ENCODE measurements at regions not wholly inside any gene's neighbourhood (a gene's known extent, or its start where the extent isn't known, plus 50 kb on each side); places are given as distances from the start of the nearest gene placed in this dataset.
A peak's percentile ranks its signal among the peaks of the same experiment; 100 is the strongest.

DNA sequence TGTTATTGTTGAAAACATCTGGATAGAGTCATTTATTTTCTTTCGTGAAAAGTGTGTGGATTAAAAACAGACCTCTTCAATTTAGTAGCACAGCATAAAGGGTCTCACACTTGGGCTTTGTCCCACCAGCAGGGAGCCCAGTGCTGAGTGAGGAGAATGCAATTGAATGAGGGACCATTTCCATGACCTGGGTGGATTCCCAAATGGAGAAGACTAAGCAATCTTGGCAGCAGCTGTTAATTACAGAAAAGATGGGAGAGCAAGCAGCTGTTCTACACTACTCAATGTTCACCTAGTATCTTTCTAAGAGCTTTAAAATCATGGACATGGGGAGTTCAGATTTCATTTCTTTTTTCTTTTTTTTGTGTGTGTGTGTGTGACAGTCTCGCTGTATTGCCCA lies 121.8 kb upstream of the FN1 start (continued):
- TF ChIP-seq MTA1 (CRISPR knock-in tag; IDR thresholded peaks at IDR 0.05; ENCODE audit: borderline replicate concordance) (no peak), MEIS1 (CRISPR knock-in tag; IDR thresholded peaks at IDR 0.05; ENCODE audit: borderline replicate concordance) (no peak), RFX5 (IDR thresholded peaks at IDR 0.05; ENCODE audit: low read depth, low read length) (no peak), ZBTB38 (CRISPR knock-in tag; IDR thresholded peaks at IDR 0.05) (no peak), AKAP8 (CRISPR knock-in tag; IDR thresholded peaks at IDR 0.05) (no peak), ZNF713 (CRISPR knock-in tag; IDR thresholded peaks at IDR 0.05) (no peak), ZNF598 (CRISPR knock-in tag; IDR thresholded peaks at IDR 0.05; ENCODE audit: borderline replicate concordance) (no peak), PRMT3 (CRISPR knock-in tag; IDR thresholded peaks at IDR 0.05; ENCODE audit: borderline replicate concordance, low read depth) (no peak), ZNF207 (IDR thresholded peaks at IDR 0.05; ENCODE audit: borderline replicate concordance) (no peak)
- TF ChIP-seq, protein P1, sequence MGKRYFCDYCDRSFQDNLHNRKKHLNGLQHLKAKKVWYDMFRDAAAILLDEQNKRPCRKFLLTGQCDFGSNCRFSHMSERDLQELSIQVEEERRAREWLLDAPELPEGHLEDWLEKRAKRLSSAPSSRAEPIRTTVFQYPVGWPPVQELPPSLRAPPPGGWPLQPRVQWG (CRISPR knock-in tag; IDR thresholded peaks at IDR 0.05; ENCODE audit: borderline replicate concordance, low read depth), result no peak

DNA sequence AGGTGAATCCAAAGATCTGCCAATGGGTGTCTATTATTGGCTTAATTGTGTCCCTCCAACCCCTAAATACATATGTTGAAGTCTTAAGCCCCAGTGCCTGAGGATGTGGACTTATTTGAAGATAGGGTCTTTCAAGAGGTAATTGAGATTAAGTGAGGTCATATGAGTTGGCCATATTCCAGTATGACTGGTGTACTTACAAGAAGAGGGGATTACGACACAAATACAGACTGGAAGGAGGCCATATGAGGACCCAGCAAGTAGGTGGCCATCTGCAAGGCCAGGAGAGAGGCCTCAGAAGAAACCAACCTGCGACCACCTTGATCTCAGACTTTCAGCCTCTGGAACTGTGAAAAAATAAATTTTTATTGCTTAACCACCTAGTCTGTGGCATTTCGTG lies 121.1 kb upstream of the FN1 start:
- Histone ChIP-seq H3K9ac (ENCODE audit: insufficient read depth, low read depth, low read length) (no peak overlapping the region), H4K20me1 (ENCODE audit: insufficient read depth, low read length) (no peaks in the 10 kb centered on the region), H3K4me3 (replicated peaks in 1 of 3; ENCODE audit: insufficient read depth in 1 of 3, low read depth in 2 of 3, low read length in 3 of 3) (no peak overlapping the region), H3K79me2 (ENCODE audit: insufficient read depth, low read length) (no peaks in the 10 kb centered on the region), H3K4me1 (ENCODE audit: insufficient read depth, low read length) (peaks cover 14% of the 10 kb centered on the region), H3K27me3 (ENCODE audit: control insufficient read depth in 1 of 2, insufficient read depth in 2 of 2, low read length in 2 of 2) (no peaks in the 10 kb centered on the region), H3K4me2 (ENCODE audit: low read depth, low read length) (no peak overlapping the region), H3K9me3 (ENCODE audit: low read length) (peaks cover 11% of the 10 kb centered on the region; the same call in 1 of the 2 replicates), H2AFZ (ENCODE audit: low read length) (no peak overlapping the region), H3K36me3 (replicated peaks in 1 of 2; ENCODE audit: control insufficient read depth in 1 of 2, insufficient read depth in 2 of 2, low read length in 2 of 2) (no peaks in the 10 kb centered on the region), H3K27ac (ENCODE audit: extremely low read length, insufficient read depth, low read length) (no peak overlapping the region)
- no peak for DNase-seq (ENCODE audit: low spot score)
- CTCF ChIA-PET (ENCODE audit: low intra/inter-chr PET ratio, low total read pairs), result no interaction called here
- WGBS (ENCODE audit: low lambda C conversion rate), result 92% methylated on average over 3 of the region's 3 CpGs
- no peak for FAIRE-seq
- no peak for ATAC-seq
- BruUV-seq (replicated peaks), result no TSS peak
- in situ Hi-C loops (cut with HindIII; ENCODE audit: extremely low pct_ligation_motif_present, low pct_unique_long_range_greater_than_20kb) (no loop called here), intact Hi-C loops (cut with micrococcal nuclease; ENCODE audit: unreplicated experiment) (no loop called here)
- POLR2A ChIA-PET, result no interaction called here
- TF ChIP-seq CEBPB (IDR thresholded peaks at IDR 0.05; ENCODE audit: borderline replicate concordance, low read depth, low read length) (0 out of 2 replicates have a peak, but pooled peaks have one; percentile 11), NR2F1 (CRISPR knock-in tag; IDR thresholded peaks at IDR 0.05) (no peak), KLF6 (CRISPR knock-in tag; IDR thresholded peaks at IDR 0.05) (no peak)
- TF ChIP-seq, protein P2, sequence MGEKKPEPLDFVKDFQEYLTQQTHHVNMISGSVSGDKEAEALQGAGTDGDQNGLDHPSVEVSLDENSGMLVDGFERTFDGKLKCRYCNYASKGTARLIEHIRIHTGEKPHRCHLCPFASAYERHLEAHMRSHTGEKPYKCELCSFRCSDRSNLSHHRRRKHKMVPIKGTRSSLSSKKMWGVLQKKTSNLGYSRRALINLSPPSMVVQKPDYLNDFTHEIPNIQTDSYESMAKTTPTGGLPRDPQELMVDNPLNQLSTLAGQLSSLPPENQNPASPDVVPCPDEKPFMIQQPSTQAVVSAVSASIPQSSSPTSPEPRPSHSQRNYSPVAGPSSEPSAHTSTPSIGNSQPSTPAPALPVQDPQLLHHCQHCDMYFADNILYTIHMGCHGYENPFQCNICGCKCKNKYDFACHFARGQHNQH (CRISPR knock-in tag; IDR thresholded peaks at IDR 0.05), result no peak
- TF ChIP-seq, protein P3, sequence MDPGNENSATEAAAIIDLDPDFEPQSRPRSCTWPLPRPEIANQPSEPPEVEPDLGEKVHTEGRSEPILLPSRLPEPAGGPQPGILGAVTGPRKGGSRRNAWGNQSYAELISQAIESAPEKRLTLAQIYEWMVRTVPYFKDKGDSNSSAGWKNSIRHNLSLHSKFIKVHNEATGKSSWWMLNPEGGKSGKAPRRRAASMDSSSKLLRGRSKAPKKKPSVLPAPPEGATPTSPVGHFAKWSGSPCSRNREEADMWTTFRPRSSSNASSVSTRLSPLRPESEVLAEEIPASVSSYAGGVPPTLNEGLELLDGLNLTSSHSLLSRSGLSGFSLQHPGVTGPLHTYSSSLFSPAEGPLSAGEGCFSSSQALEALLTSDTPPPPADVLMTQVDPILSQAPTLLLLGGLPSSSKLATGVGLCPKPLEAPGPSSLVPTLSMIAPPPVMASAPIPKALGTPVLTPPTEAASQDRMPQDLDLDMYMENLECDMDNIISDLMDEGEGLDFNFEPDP (CRISPR knock-in tag; conservative IDR thresholded peaks at IDR 0.05), result 0 out of 2 replicates have a peak, but pooled peaks have one; percentile 19
- TF ChIP-seq, protein P4, sequence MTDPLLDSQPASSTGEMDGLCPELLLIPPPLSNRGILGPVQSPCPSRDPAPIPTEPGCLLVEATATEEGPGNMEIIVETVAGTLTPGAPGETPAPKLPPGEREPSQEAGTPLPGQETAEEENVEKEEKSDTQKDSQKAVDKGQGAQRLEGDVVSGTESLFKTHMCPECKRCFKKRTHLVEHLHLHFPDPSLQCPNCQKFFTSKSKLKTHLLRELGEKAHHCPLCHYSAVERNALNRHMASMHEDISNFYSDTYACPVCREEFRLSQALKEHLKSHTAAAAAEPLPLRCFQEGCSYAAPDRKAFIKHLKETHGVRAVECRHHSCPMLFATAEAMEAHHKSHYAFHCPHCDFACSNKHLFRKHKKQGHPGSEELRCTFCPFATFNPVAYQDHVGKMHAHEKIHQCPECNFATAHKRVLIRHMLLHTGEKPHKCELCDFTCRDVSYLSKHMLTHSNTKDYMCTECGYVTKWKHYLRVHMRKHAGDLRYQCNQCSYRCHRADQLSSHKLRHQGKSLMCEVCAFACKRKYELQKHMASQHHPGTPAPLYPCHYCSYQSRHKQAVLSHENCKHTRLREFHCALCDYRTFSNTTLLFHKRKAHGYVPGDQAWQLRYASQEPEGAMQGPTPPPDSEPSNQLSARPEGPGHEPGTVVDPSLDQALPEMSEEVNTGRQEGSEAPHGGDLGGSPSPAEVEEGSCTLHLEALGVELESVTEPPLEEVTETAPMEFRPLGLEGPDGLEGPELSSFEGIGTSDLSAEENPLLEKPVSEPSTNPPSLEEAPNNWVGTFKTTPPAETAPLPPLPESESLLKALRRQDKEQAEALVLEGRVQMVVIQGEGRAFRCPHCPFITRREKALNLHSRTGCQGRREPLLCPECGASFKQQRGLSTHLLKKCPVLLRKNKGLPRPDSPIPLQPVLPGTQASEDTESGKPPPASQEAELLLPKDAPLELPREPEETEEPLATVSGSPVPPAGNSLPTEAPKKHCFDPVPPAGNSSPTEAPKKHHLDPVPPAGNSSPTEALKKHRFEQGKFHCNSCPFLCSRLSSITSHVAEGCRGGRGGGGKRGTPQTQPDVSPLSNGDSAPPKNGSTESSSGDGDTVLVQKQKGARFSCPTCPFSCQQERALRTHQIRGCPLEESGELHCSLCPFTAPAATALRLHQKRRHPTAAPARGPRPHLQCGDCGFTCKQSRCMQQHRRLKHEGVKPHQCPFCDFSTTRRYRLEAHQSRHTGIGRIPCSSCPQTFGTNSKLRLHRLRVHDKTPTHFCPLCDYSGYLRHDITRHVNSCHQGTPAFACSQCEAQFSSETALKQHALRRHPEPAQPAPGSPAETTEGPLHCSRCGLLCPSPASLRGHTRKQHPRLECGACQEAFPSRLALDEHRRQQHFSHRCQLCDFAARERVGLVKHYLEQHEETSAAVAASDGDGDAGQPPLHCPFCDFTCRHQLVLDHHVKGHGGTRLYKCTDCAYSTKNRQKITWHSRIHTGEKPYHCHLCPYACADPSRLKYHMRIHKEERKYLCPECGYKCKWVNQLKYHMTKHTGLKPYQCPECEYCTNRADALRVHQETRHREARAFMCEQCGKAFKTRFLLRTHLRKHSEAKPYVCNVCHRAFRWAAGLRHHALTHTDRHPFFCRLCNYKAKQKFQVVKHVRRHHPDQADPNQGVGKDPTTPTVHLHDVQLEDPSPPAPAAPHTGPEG (CRISPR knock-in tag; IDR thresholded peaks at IDR 0.05), result no peak

Data from HepG2 (cell line).